Tibial nerve (tissue), 4 donors: ENCODE measurements at regions not wholly inside any gene's neighbourhood (a gene's known extent, or its start where the extent isn't known, plus 50 kb on each side); places are given as distances from the start of the nearest gene placed in this dataset.

Source experiments
- DNase-seq, 2 donors: peaks; one replicate each; pipeline ENCODE4 v3.0.0-alpha.2; 2019; ENCODE audit warnings: low spot score in 2 of 2
- H3K27ac ChIP-seq, 4 donors: fragments of 200-600 bp; sonication (generic) in 3 of 4; one replicate each; pipeline ENCODE4 v1.5.1; 2017 to 2019; ENCODE audit warnings: mild to moderate bottlenecking in 1 of 4
- H3K27me3 ChIP-seq, 2 donors: fragments of 200-600 bp; sonication (generic) in 1 of 2; one replicate each; pipeline versions ENCODE4 v1.5.1 to v1.6.0; 2017 to 2019
- H3K36me3 ChIP-seq, 3 donors: fragments of 200-600 bp; sonication (generic); one replicate each; pipeline ENCODE4 v1.5.1; 2018 to 2019
- H3K4me1 ChIP-seq, 4 donors: fragments of 200-600 bp; sonication (generic) in 3 of 4; one replicate each; pipeline ENCODE4 v1.5.1; 2017 to 2019
- H3K4me3 ChIP-seq, 4 donors: fragments of 200-600 bp; sonication (generic) in 3 of 4; one replicate each; pipeline ENCODE4 v1.5.1; 2017 to 2019; ENCODE audit warnings: mild to moderate bottlenecking in 1 of 4, moderate library complexity in 1 of 4
- H3K9me3 ChIP-seq, 4 donors: fragments of 200-600 bp; sonication (generic) in 3 of 4; one replicate each; pipeline ENCODE4 v1.5.1; 2017 to 2019
- EP300 ChIP-seq, 2 donors: sonication (generic); formaldehyde crosslinking; IDR thresholded peaks; one replicate each; pipeline ENCODE4 v1.6.1; 2017; ENCODE audit warnings: antibody characterized with exemption in 2 of 2, mild to moderate bottlenecking in 1 of 2
- POLR2A ChIP-seq, 2 donors: fragments of 450-650 bp; IDR thresholded peaks; one replicate each; pipeline ENCODE4 v1.6.1; 2017; ENCODE audit warnings: antibody characterized with exemption in 2 of 2, mild to moderate bottlenecking in 2 of 2, moderate library complexity in 2 of 2
- WGBS, 2 donors: methylation state at CpG; one replicate each; pipeline ENCODE4 v1.1.5; 2018; 5-methylcytosine and 5-hydroxymethylcytosine counted together
- TF ChIP-seq, protein P1 (sequence below), 5 experiments: fragments of 200-600 bp in 3 of 5; fragments of 450-650 bp in 2 of 5; sonication (generic) in 3 of 5; IDR thresholded peaks; one replicate each; pipeline ENCODE4 v1.5.1; 2016 to 2019; ENCODE audit warnings: antibody characterized with exemption in 5 of 5, mild to moderate bottlenecking in 3 of 5, moderate library complexity in 2 of 5

DNA sequence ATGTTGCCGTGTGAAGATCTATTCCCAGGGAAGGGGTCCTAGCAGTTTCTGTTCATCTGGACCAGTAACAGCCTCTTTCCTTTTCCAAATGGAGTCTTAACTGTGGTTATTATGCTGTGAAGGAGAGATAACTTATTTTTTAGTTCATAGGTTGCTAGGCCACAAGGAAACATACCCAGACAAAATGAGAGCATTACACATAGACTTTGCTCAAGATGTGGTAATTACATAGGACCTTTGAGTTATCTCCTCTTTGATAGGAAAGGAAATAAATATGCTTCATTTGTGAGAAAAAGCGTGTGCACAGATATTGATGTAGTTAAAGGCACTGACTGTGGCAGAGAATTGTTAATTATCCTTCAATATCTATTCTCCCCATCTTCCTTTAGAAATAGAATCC lies 52.5 kb upstream of the SNX2 start:
- peaks cover 0 to 7% (median 0%) of the 10 kb centered on the region in 4 donors for H3K4me1 ChIP-seq
- no peaks in the 10 kb centered on the region for H3K9me3 ChIP-seq
- WGBS, 2 donors = 92 to 93% methylated on average over 2 of the region's 2 CpGs
- no peaks in the 10 kb centered on the region for H3K27me3 ChIP-seq
- TF ChIP-seq, protein P1, sequence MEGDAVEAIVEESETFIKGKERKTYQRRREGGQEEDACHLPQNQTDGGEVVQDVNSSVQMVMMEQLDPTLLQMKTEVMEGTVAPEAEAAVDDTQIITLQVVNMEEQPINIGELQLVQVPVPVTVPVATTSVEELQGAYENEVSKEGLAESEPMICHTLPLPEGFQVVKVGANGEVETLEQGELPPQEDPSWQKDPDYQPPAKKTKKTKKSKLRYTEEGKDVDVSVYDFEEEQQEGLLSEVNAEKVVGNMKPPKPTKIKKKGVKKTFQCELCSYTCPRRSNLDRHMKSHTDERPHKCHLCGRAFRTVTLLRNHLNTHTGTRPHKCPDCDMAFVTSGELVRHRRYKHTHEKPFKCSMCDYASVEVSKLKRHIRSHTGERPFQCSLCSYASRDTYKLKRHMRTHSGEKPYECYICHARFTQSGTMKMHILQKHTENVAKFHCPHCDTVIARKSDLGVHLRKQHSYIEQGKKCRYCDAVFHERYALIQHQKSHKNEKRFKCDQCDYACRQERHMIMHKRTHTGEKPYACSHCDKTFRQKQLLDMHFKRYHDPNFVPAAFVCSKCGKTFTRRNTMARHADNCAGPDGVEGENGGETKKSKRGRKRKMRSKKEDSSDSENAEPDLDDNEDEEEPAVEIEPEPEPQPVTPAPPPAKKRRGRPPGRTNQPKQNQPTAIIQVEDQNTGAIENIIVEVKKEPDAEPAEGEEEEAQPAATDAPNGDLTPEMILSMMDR (IDR thresholded peaks at IDR 0.05) = no peak
- TF ChIP-seq EP300 (IDR thresholded peaks at IDR 0.05) = no peak
- no peak for TF ChIP-seq POLR2A (IDR thresholded peaks at IDR 0.05)
- no peak overlapping the region for H3K4me3 ChIP-seq
- no peak for DNase-seq
- no peak overlapping the region for H3K27ac ChIP-seq
- H3K36me3 ChIP-seq = no peaks in the 10 kb centered on the region

DNA sequence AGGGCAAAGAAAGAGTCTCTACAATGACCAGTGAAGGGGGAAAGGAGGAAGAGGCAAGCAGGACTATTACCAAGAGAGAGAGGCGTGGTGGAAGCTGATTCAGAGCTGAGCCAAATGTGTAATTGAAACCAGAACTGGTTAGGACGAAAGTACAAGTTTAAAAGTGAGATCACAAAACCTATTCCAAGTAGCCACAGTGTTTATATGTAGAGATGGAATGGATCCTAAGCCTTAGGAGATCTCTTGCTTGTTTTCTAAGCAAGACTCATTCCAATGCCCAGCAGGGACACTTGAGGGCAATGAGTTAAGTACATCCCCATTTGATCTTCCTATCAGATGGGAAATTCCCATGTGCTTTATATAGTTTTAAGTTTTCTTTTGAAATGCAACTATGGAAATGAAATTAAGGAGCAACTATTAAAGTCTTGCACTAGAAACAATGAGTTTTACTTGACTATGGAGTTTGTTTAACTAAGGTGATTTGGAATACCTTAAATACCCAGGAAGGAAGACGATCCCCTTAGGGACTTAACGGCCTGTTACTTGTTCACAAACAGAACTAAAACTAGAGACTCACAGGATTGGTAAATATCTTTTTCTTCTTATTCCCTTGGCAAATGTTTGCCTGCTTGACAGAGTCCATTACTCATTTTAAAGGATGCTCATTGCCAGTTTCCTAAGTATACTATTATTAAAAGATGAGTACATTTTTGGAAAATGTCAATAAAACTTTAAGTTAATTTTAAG lies 51.1 kb upstream of the SNX2 start:
- WGBS, 2 donors = 51 to 55% methylated on average over 4 of the region's 4 CpGs
- H3K27me3 ChIP-seq = no peaks in the 10 kb centered on the region
- peak in 1 of 2 donors; percentile 39 for DNase-seq
- H3K36me3 ChIP-seq = no peaks in the 10 kb centered on the region
- no peaks in the 10 kb centered on the region for H3K9me3 ChIP-seq
- peak in 1 of 2 donors; percentile 15 for TF ChIP-seq EP300 (IDR thresholded peaks at IDR 0.05)
- TF ChIP-seq, protein P1 (IDR thresholded peaks at IDR 0.05) = no peak
- peaks cover 0 to 7% (median 0%) of the 10 kb centered on the region in 4 donors for H3K4me1 ChIP-seq
- H3K4me3 ChIP-seq = no peak overlapping the region
- H3K27ac ChIP-seq = no peak overlapping the region
